Keratinocyte (primary cell): ENCODE measurements at regions not wholly inside any gene's neighbourhood (a gene's known extent, or its start where the extent isn't known, plus 50 kb on each side); places are given as distances from the start of the nearest gene placed in this dataset.

ENCODE experiments used
- CTCF ChIP-seq, 3 experiments: IDR thresholded peaks in 1 of 3; conservative IDR thresholded peaks in 1 of 3; optimal IDR thresholded peaks in 1 of 3; 2 replicates in 2 of 3; 3 replicates in 1 of 3; pipeline versions ENCODE3 to v1.5.1; 2011; ENCODE audit warnings: low read length in 3 of 3, mild to moderate bottlenecking in 3 of 3, moderate library complexity in 2 of 3, control low read depth in 1 of 3, inconsistent platforms in 1 of 3; ENCODE audit not compliant: insufficient read depth in 2 of 3; ENCODE audit errors: extremely low read depth in 1 of 3
- EZH2 ChIP-seq: IDR thresholded peaks from one replicate; pipeline ENCODE4 v1.6.1; 2012; ENCODE audit warnings: inconsistent platforms, mild to moderate bottlenecking, low read length, moderate library complexity

DNA sequence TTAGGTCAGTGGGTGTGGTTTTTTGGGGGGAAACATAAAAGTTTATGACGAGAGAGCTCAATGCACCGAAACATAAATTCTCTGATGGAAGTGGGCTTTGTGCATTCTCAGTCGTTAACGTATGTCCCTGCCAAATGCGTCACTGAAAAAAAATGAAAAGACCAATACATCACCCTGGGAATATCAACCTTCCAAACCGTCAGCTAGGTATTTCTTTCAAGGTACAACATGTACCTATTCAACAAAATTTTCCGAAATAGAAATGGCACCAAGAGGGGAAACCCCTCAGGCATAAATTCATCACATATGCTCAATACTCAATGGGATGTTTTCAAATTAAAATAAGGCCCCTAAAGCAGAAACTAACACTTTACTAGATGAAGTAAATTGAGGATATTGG is 266.6 kb upstream of the SUCLG2 start:
- TF ChIP-seq EZH2: no peak
- no peak for TF ChIP-seq CTCF (optimal IDR thresholded peaks at IDR 0.05 in 1 of 3, IDR thresholded peaks at IDR 0.05 in 1 of 3, conservative IDR thresholded peaks at IDR 0.05 in 1 of 3; ENCODE audit: extremely low read depth in 1 of 3, insufficient read depth in 2 of 3, low read length in 3 of 3)
